ENCODE measurements at regions not wholly inside any gene's neighbourhood (a gene's known extent, or its start where the extent isn't known, plus 50 kb on each side); places are given as distances from the start of the nearest gene placed in this dataset.

DNA sequence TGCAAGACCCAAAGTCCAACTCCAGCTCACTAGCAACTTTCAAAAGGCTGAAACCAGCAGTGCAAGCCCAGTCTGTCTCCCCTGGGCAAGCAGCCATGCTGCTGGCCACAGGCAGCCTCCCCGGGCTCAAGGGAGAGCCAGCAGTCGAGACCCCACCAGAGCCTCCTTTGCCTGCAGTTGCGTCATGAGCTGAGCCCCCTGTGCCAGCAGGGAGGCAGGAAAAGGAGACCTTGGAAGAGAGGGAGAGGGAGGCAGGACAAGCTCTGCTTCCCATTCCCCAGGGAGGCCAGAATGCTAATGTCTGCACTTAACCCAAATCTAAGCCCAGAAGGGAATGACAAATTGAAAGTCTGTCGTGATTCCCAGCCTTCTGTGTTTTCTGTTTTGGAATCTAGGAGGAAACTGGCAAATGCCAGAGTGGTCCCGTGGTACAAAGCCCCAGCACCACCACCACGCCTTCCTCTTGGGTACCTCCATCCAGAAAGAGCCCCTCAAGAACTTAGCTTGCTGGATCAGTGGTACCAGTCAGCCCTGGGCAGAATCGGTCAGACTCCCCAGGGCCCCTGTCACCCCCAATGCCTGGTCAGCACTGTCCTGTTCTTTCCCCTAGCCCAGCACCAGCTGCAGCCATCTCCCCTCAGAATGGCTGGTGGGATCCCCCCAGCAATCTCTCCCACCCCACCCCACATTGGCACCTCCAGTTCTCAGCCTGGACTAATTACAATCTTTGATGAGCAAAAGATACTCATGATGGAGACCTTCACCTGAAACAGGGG, 99.3 kb upstream of the TNRC6C start:
- intact Hi-C loops (cut with DNase I; ENCODE audit: low total_unique reads), result no loop called here
- Histone ChIP-seq H3K9me3 (no peaks in the 10 kb centered on the region), H3K4me3 (no peak overlapping the region), H3K27ac (no peak overlapping the region), H3K27me3 (no peaks in the 10 kb centered on the region), H3K4me1 (peaks cover 4 to 13% (median 10%) of the 10 kb centered on the region in 4 donors), H3K36me3 (no peaks in the 10 kb centered on the region)
- no peak for DNase-seq
- no peak for TF ChIP-seq POLR2A (IDR thresholded peaks at IDR 0.05)
- TF ChIP-seq, protein P1, sequence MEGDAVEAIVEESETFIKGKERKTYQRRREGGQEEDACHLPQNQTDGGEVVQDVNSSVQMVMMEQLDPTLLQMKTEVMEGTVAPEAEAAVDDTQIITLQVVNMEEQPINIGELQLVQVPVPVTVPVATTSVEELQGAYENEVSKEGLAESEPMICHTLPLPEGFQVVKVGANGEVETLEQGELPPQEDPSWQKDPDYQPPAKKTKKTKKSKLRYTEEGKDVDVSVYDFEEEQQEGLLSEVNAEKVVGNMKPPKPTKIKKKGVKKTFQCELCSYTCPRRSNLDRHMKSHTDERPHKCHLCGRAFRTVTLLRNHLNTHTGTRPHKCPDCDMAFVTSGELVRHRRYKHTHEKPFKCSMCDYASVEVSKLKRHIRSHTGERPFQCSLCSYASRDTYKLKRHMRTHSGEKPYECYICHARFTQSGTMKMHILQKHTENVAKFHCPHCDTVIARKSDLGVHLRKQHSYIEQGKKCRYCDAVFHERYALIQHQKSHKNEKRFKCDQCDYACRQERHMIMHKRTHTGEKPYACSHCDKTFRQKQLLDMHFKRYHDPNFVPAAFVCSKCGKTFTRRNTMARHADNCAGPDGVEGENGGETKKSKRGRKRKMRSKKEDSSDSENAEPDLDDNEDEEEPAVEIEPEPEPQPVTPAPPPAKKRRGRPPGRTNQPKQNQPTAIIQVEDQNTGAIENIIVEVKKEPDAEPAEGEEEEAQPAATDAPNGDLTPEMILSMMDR (IDR thresholded peaks at IDR 0.05), result no peak
- no peak for TF ChIP-seq POLR2AphosphoS5 (IDR thresholded peaks at IDR 0.05)
- TF ChIP-seq EP300 (IDR thresholded peaks at IDR 0.05; ENCODE audit: low read depth), result no peak
- in situ Hi-C loops (cut with MboI; ENCODE audit: low pct_ligation_motif_present in 1 of 4, low pct_unique_long_range_greater_than_20kb in 1 of 4, low sequenced_read_pairs in 3 of 4), result no loop called here
- 55% methylated on average over 7 of the region's 7 CpGs; no CpG with 5 or more reads in 1 of the 2 donors for WGBS, 2 donors (ENCODE audit: low coverage in 1 of 2)

DNA sequence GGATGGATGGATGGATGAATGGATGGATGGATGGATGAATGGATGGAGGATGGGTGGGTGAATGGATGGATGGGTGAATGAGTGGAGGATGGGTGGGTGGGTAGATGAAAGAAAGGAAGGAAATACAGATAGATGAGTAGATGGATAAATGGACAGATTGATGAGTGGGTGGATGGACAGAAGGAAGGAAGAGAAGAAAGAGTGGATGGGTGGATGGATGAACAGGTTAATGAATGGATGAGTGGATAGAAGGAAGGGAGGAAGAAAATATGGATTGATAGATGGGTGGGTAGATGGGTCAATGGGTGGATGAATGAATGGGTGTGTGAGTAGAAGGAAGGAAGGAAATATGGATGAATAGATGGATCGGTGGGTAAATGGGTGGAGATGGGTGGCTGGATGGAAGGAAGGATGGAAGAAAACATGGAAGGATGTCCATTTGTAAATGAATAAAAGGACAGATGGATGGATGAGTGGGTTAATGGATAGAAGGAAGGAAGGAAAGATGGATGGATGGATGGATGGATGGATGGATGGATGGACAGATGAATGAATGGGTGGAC, 97.3 kb upstream of the TNRC6C start:
- Histone ChIP-seq H3K27me3 (no peaks in the 10 kb centered on the region), H3K36me3 (no peaks in the 10 kb centered on the region), H3K4me1 (peaks cover 8 to 23% (median 16%) of the 10 kb centered on the region in 4 donors), H3K9me3 (no peaks in the 10 kb centered on the region), H3K27ac (no peak overlapping the region), H3K4me3 (no peak overlapping the region)
- no peak for DNase-seq
- intact Hi-C loops (cut with DNase I; ENCODE audit: low total_unique reads) (no loop called here), in situ Hi-C loops (cut with MboI; ENCODE audit: low pct_ligation_motif_present in 1 of 4, low pct_unique_long_range_greater_than_20kb in 1 of 4, low sequenced_read_pairs in 3 of 4) (no loop called here)
- 94% methylated on average over 1 of the region's 1 CpG for WGBS, 2 donors (ENCODE audit: low coverage in 1 of 2)
- TF ChIP-seq POLR2A (IDR thresholded peaks at IDR 0.05), result no peak
- TF ChIP-seq, protein P1 (IDR thresholded peaks at IDR 0.05), result no peak
- TF ChIP-seq EP300 (IDR thresholded peaks at IDR 0.05; ENCODE audit: low read depth), result no peak
- no peak for TF ChIP-seq POLR2AphosphoS5 (IDR thresholded peaks at IDR 0.05)

DNA sequence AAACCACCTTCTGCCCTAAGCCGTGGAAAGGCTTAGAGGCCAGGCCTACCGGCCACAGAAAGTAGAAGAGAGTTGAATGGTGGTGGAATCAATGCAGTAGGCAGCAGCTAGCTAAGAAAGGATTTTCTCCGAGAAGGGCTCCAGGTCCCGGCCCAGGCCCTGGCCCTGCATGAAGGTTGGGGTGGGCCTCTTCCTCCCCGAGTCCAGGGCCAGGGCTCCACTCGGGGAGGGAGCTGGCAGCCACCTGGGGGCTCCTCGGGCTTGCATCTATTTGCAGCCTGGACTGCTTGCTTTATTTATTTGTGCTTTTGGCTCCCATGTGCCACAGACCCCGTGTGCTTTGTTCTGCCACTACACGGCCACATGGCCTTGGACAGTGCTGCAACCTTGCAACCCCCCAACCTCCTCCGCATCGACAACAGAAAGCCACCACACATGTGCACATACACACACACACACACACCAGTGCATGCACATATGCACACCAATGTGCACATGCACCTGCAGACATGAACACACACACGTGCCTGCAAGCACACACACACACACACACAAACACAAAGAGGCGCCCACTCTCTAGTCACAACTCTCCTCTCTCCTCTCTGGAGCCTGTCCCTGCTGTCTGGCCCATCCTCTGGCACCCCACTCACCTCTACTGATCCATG, 96.4 kb upstream of the TNRC6C start:
- TF ChIP-seq, protein P1 (IDR thresholded peaks at IDR 0.05), result no peak
- no peak for TF ChIP-seq POLR2AphosphoS5 (IDR thresholded peaks at IDR 0.05)
- no peak for TF ChIP-seq EP300 (IDR thresholded peaks at IDR 0.05; ENCODE audit: low read depth)
- TF ChIP-seq POLR2A (IDR thresholded peaks at IDR 0.05), result no peak

More for the DNA sequence above, 96.4 kb upstream of the TNRC6C start:
- H3K9me3 ChIP-seq, result no peaks in the 10 kb centered on the region
- H3K36me3 ChIP-seq, result no peaks in the 10 kb centered on the region
- WGBS, 2 donors (ENCODE audit: low coverage in 1 of 2), result 80 to 85% methylated on average over 4 to 13 of the region's 13 CpGs
- no peak overlapping the region for H3K27ac ChIP-seq
- intact Hi-C loops (cut with DNase I; ENCODE audit: low total_unique reads), result no loop called here
- no peak for DNase-seq
- in situ Hi-C loops (cut with MboI; ENCODE audit: low pct_ligation_motif_present in 1 of 4, low pct_unique_long_range_greater_than_20kb in 1 of 4, low sequenced_read_pairs in 3 of 4), result no loop called here
- H3K4me1 ChIP-seq, result peaks cover 8 to 23% (median 16%) of the 10 kb centered on the region in 4 donors
- no peak overlapping the region for H3K4me3 ChIP-seq
- H3K27me3 ChIP-seq, result no peaks in the 10 kb centered on the region

Measured in transverse colon (tissue), 4 donors.